C4-2B (cell line): ENCODE measurements at regions not wholly inside any gene's neighbourhood (a gene's known extent, or its start where the extent isn't known, plus 50 kb on each side); places are given as distances from the start of the nearest gene placed in this dataset.
"Not testable (repeated sequence)": the region's sequence is repeated elsewhere in the genome, so short reads cannot be mapped to it uniquely, and the experiment has no call there.

ENCODE experiments used
- CTCF ChIP-seq: fragments of 450-650 bp; conservative IDR thresholded peaks from 2 replicates; pipeline ENCODE4 v1.5.1; 2017; ENCODE audit warnings: mild to moderate bottlenecking
- ZFX ChIP-seq: fragments of 450-650 bp; IDR thresholded peaks from 2 replicates; pipeline ENCODE4 v1.6.1; 2017

GRCh38 chr6:2317498-2317897 lies 72.1 kb upstream of the GMDS start:
- TF ChIP-seq CTCF, ZFX: not testable (repeated sequence)
